Activated naive CD4-positive, alpha-beta T cell treated with anti-CD3 and anti-CD28 coated beads for 36 hours (primary cell): ENCODE measurements at regions not wholly inside any gene's neighbourhood (a gene's known extent, or its start where the extent isn't known, plus 50 kb on each side); places are given as distances from the start of the nearest gene placed in this dataset.

Experiments
- CTCF ChIA-PET: fragments of 350-600 bp; sonication (Branson Sonifier 250); formaldehyde crosslinking; loops from one replicate; lab custom pipeline; 2021; ENCODE audit warnings: antibody characterized with exemption; lab: Charles Lee
- DNase-seq: peaks from one replicate; pipeline ENCODE4 v3.0.0-alpha.2; 2020
- H3K27ac Mint-ChIP-seq: one replicate; pipeline ENCODE4 v1.8.0; 2021; ENCODE audit warnings: mild to moderate bottlenecking, mixed read lengths
- H3K27me3 Mint-ChIP-seq: one replicate; pipeline ENCODE4 v1.8.0; 2021; ENCODE audit warnings: low read depth, mixed read lengths
- H3K36me3 Mint-ChIP-seq: one replicate; pipeline ENCODE4 v1.8.0; 2021; ENCODE audit warnings: low read depth, mixed read lengths
- H3K4me1 Mint-ChIP-seq: one replicate; pipeline ENCODE4 v1.8.0; 2021; ENCODE audit warnings: low read depth, mixed read lengths
- H3K4me3 Mint-ChIP-seq: one replicate; pipeline ENCODE4 v1.8.0; 2021; ENCODE audit warnings: mild to moderate bottlenecking, moderate library complexity, mixed read lengths
- H3K9me3 Mint-ChIP-seq: one replicate; pipeline ENCODE4 v1.8.0; 2021; ENCODE audit warnings: mixed read lengths
- intact Hi-C: fragments of 100-400 bp; cut with micrococcal nuclease; formaldehyde crosslinking; loops from one replicate; pipeline ENCODE4 v1.15.1; 2023

GRCh38 chr6:145306489-145306888 is 428.8 kb downstream of the EPM2A start:
- Mint-ChIP-seq H3K36me3 (no peaks in the 10 kb centered on the region), H3K4me3 (no peak overlapping the region), H3K9me3 (no peaks in the 10 kb centered on the region), H3K4me1 (no peaks in the 10 kb centered on the region), H3K27me3 (no peaks in the 10 kb centered on the region), H3K27ac (no peak overlapping the region)
- no peak for DNase-seq
- intact Hi-C loops = no loop called here
- CTCF ChIA-PET = no interaction called here

GRCh38 chr6:145309842-145310535 is 425.3 kb downstream of the EPM2A start:
- CTCF ChIA-PET = no interaction called here
- Mint-ChIP-seq H3K9me3 (no peaks in the 10 kb centered on the region), H3K36me3 (no peaks in the 10 kb centered on the region), H3K4me3 (no peak overlapping the region), H3K4me1 (no peaks in the 10 kb centered on the region), H3K27ac (no peak overlapping the region), H3K27me3 (no peaks in the 10 kb centered on the region)
- DNase-seq = no peak
- intact Hi-C loops = no loop called here

GRCh38 chr6:145312481-145312880 is 422.8 kb downstream of the EPM2A start:
- H3K27me3 Mint-ChIP-seq = no peaks in the 10 kb centered on the region
- H3K27ac Mint-ChIP-seq = no peak overlapping the region
- intact Hi-C loops = no loop called here

GRCh38 chr6:145313041-145313855 is 422.1 kb downstream of the EPM2A start:
- H3K27me3 Mint-ChIP-seq = no peaks in the 10 kb centered on the region
- H3K36me3 Mint-ChIP-seq = no peaks in the 10 kb centered on the region
- H3K4me3 Mint-ChIP-seq = no peak overlapping the region
- H3K27ac Mint-ChIP-seq = no peak overlapping the region
- CTCF ChIA-PET = no interaction called here
- H3K9me3 Mint-ChIP-seq = no peaks in the 10 kb centered on the region
- no peaks in the 10 kb centered on the region for H3K4me1 Mint-ChIP-seq
- DNase-seq = no peak
- intact Hi-C loops = no loop called here

More at GRCh38 chr6:145312481-145312880, 422.8 kb downstream of the EPM2A start:
- DNase-seq = no peak
- Mint-ChIP-seq H3K4me1 (no peaks in the 10 kb centered on the region), H3K4me3 (no peak overlapping the region), H3K9me3 (no peaks in the 10 kb centered on the region), H3K36me3 (no peaks in the 10 kb centered on the region)
- CTCF ChIA-PET = interaction anchor here (0.6 kb wide), 1 partner anchor 36 kb away, joined by 3 read pairs; no protein-coding TSS in a partner anchor

GRCh38 chr6:145315982-145316600 is 419.2 kb downstream of the EPM2A start:
- no peak overlapping the region for H3K27ac Mint-ChIP-seq
- no peaks in the 10 kb centered on the region for H3K36me3 Mint-ChIP-seq
- intact Hi-C loops = no loop called here
- H3K4me1 Mint-ChIP-seq = no peaks in the 10 kb centered on the region
- CTCF ChIA-PET = no interaction called here
- DNase-seq = no peak
- no peaks in the 10 kb centered on the region for H3K27me3 Mint-ChIP-seq
- H3K9me3 Mint-ChIP-seq = no peaks in the 10 kb centered on the region
- H3K4me3 Mint-ChIP-seq = no peak overlapping the region

GRCh38 chr6:145318952-145319351 is 416.4 kb downstream of the EPM2A start:
- intact Hi-C loops = no loop called here
- Mint-ChIP-seq H3K36me3 (no peaks in the 10 kb centered on the region), H3K27ac (no peak overlapping the region), H3K4me3 (no peak overlapping the region), H3K9me3 (peaks cover 1% of the 10 kb centered on the region), H3K27me3 (peaks cover 4% of the 10 kb centered on the region), H3K4me1 (no peaks in the 10 kb centered on the region)
- CTCF ChIA-PET = no interaction called here
- DNase-seq = no peak

- Mint-ChIP-seq H3K4me3 (no peak overlapping the region), H3K27me3 (peaks cover 4% of the 10 kb centered on the region), H3K4me1 (no peaks in the 10 kb centered on the region), H3K9me3 (peaks cover 1% of the 10 kb centered on the region), H3K36me3 (no peaks in the 10 kb centered on the region), H3K27ac (no peak overlapping the region)
- CTCF ChIA-PET = no interaction called here
- intact Hi-C loops = no loop called here
- DNase-seq = no peak
These were observed 415.7 kb downstream of the EPM2A start for GRCh38 chr6:145319605-145320004.

- Mint-ChIP-seq H3K4me1 (no peaks in the 10 kb centered on the region), H3K4me3 (no peak overlapping the region), H3K27me3 (peaks cover 4% of the 10 kb centered on the region), H3K9me3 (peaks cover 1% of the 10 kb centered on the region), H3K36me3 (no peaks in the 10 kb centered on the region), H3K27ac (no peak overlapping the region)
- DNase-seq = no peak
- intact Hi-C loops = no loop called here
- CTCF ChIA-PET = interaction anchor here (0.6 kb wide), 1 partner anchor 61 kb away, joined by 3 read pairs; no protein-coding TSS in a partner anchor
These were observed 411.7 kb downstream of the EPM2A start for GRCh38 chr6:145323646-145324045.

- peaks cover 4% of the 10 kb centered on the region for H3K27me3 Mint-ChIP-seq
- no peak overlapping the region for H3K27ac Mint-ChIP-seq
- H3K9me3 Mint-ChIP-seq = no peaks in the 10 kb centered on the region
- H3K4me1 Mint-ChIP-seq = no peaks in the 10 kb centered on the region
- no peak overlapping the region for H3K4me3 Mint-ChIP-seq
- DNase-seq = no peak
- CTCF ChIA-PET = no interaction called here
- H3K36me3 Mint-ChIP-seq = no peaks in the 10 kb centered on the region
- intact Hi-C loops = no loop called here
These were observed 407.7 kb downstream of the EPM2A start for GRCh38 chr6:145327586-145327985.

- CTCF ChIA-PET = no interaction called here
- H3K9me3 Mint-ChIP-seq = no peaks in the 10 kb centered on the region
These were observed 406.1 kb downstream of the EPM2A start for GRCh38 chr6:145329257-145329656.

GRCh38 chr6:145331066-145331465 is 404.3 kb downstream of the EPM2A start:
- Mint-ChIP-seq H3K27me3 (no peaks in the 10 kb centered on the region), H3K9me3 (no peaks in the 10 kb centered on the region), H3K4me3 (no peak overlapping the region), H3K36me3 (no peaks in the 10 kb centered on the region), H3K4me1 (no peaks in the 10 kb centered on the region), H3K27ac (no peak overlapping the region)
- no peak for DNase-seq
- CTCF ChIA-PET = no interaction called here
- intact Hi-C loops = no loop called here

More at GRCh38 chr6:145329257-145329656, 406.1 kb downstream of the EPM2A start:
- intact Hi-C loops = no loop called here
- DNase-seq = no peak
- Mint-ChIP-seq H3K4me1 (no peaks in the 10 kb centered on the region), H3K27ac (no peak overlapping the region), H3K36me3 (no peaks in the 10 kb centered on the region), H3K4me3 (no peak overlapping the region), H3K27me3 (no peaks in the 10 kb centered on the region)

GRCh38 chr6:145332011-145332410 is 403.3 kb downstream of the EPM2A start:
- H3K4me1 Mint-ChIP-seq = no peaks in the 10 kb centered on the region
- intact Hi-C loops = no loop called here
- H3K4me3 Mint-ChIP-seq = no peak overlapping the region
- H3K27me3 Mint-ChIP-seq = no peaks in the 10 kb centered on the region
- no peaks in the 10 kb centered on the region for H3K9me3 Mint-ChIP-seq
- no peak for DNase-seq
- CTCF ChIA-PET = no interaction called here
- H3K27ac Mint-ChIP-seq = no peak overlapping the region
- no peaks in the 10 kb centered on the region for H3K36me3 Mint-ChIP-seq
